Prostate gland (tissue), 2 donors: ENCODE measurements at regions not wholly inside any gene's neighbourhood (a gene's known extent, or its start where the extent isn't known, plus 50 kb on each side); places are given as distances from the start of the nearest gene placed in this dataset.

Experiments
- DNase-seq: peaks from one replicate; pipeline ENCODE4 v3.0.0-alpha.2; 2019; ENCODE audit warnings: low spot score
- H3K27ac ChIP-seq, 2 donors: fragments of 200-600 bp; sonication (generic); 2 replicates each; pipeline ENCODE4 v1.5.1; 2017 to 2019
- H3K27me3 ChIP-seq: fragments of 200-600 bp; sonication (generic); replicated peaks from 2 replicates; pipeline ENCODE4 v1.5.1; 2019; ENCODE audit not compliant: insufficient read depth
- H3K36me3 ChIP-seq, 2 donors: fragments of 200-600 bp; sonication (generic); 1 replicate in 1 of 2; 2 replicates in 1 of 2; pipeline versions ENCODE4 v1.5.1 to v1.8.1; 2017 to 2019
- H3K4me1 ChIP-seq: fragments of 200-600 bp; sonication (generic); replicated peaks from 2 replicates; pipeline ENCODE4 v1.5.1; 2019
- H3K4me3 ChIP-seq, 2 donors: fragments of 200-600 bp; sonication (generic); 2 replicates each; pipeline ENCODE4 v1.5.1; 2017 to 2019
- H3K9me3 ChIP-seq: fragments of 200-600 bp; sonication (generic); 2 replicates; pipeline ENCODE4 v1.5.1; 2017
- POLR2A ChIP-seq: fragments of 450-650 bp; IDR thresholded peaks from one replicate; pipeline ENCODE4 v1.6.1; 2016; ENCODE audit warnings: antibody characterized with exemption, mild to moderate bottlenecking
- POLR2AphosphoS5 ChIP-seq: sonication (generic); formaldehyde crosslinking; IDR thresholded peaks from one replicate; pipeline ENCODE4 v1.6.1; 2017; ENCODE audit warnings: antibody characterized with exemption
- WGBS: methylation state at CpG from one replicate; pipeline ENCODE4 v1.1.5; 2018; 5-methylcytosine and 5-hydroxymethylcytosine counted together
- intact Hi-C: fragments of 100-400 bp; cut with DNase I; formaldehyde crosslinking; loops from one replicate; pipeline ENCODE4 v1.14.2; 2022
- TF ChIP-seq, protein P1 (sequence below), 4 experiments: fragments of 200-600 bp in 2 of 4; fragments of 450-650 bp in 2 of 4; sonication (generic) in 2 of 4; IDR thresholded peaks; 1 replicate in 3 of 4; 2 replicates in 1 of 4; pipeline ENCODE4 v1.5.1; 2016 to 2019; ENCODE audit warnings: antibody characterized with exemption in 4 of 4, mild to moderate bottlenecking in 2 of 4, moderate library complexity in 2 of 4

DNA sequence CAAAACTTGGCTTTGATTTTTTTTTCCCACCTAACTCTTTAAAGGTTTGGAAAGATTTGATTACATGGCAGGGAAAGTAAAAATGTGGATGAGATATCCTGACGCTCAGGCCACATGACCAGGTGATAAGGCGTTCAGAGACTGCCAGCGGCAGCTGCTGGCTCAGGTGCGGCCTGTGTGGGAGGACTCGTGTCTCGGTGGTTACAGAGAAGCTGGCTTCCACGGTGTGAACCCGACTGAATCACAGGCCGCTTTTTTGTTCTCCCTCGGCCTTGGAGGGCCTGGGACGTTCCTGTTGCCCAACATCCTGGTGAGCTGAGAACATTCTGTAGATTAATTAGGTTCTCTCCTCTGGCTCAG, 124.2 kb upstream of the ZNF516 start:
- no peaks in the 10 kb centered on the region for H3K4me1 ChIP-seq
- 17% methylated on average over 11 of the region's 11 CpGs for WGBS

DNA sequence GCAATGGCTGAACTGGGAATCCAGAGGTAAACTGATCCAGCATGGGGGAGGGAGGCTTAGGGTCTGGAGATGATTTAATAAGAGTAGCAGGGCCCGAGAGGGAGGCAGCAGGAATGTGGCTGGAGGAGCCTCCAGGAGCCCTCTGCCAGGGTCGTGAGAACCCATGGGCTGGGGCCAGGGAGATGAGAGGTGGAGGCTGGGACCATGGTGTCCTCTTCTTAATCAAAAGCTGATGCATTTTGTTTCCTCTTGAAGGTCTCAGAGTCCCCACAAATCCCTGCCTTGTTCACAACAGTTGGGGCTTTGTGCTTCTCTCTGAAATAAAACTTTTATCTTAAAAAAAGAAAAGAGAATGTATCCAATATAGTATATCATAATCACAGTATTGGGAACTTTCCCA, 123.7 kb upstream of the ZNF516 start:
- intact Hi-C loops: loop anchor here (10.0 kb wide), 1 partner anchor 124 kb away; the partner anchor contains the start of gene ZNF516
- Histone ChIP-seq H3K4me1 (no peaks in the 10 kb centered on the region), H3K27me3 (no peaks in the 10 kb centered on the region), H3K27ac (peak overlapping the region; percentile 78 to 84), H3K9me3 (no peaks in the 10 kb centered on the region), H3K36me3 (no peaks in the 10 kb centered on the region), H3K4me3 (no peak overlapping the region)
- TF ChIP-seq POLR2A (no peak), POLR2AphosphoS5 (no peak)
- TF ChIP-seq, protein P1, sequence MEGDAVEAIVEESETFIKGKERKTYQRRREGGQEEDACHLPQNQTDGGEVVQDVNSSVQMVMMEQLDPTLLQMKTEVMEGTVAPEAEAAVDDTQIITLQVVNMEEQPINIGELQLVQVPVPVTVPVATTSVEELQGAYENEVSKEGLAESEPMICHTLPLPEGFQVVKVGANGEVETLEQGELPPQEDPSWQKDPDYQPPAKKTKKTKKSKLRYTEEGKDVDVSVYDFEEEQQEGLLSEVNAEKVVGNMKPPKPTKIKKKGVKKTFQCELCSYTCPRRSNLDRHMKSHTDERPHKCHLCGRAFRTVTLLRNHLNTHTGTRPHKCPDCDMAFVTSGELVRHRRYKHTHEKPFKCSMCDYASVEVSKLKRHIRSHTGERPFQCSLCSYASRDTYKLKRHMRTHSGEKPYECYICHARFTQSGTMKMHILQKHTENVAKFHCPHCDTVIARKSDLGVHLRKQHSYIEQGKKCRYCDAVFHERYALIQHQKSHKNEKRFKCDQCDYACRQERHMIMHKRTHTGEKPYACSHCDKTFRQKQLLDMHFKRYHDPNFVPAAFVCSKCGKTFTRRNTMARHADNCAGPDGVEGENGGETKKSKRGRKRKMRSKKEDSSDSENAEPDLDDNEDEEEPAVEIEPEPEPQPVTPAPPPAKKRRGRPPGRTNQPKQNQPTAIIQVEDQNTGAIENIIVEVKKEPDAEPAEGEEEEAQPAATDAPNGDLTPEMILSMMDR (IDR thresholded peaks at IDR 0.05): no peak
- whole genome bisulfite sequencing: 37% methylated on average over 2 of the region's 2 CpGs
- DNase-seq: no peak

More for the DNA sequence above, 124.2 kb upstream of the ZNF516 start:
- intact Hi-C loops: loop anchor here (10.0 kb wide), 1 partner anchor 124 kb away; the partner anchor contains the start of gene ZNF516
- no peaks in the 10 kb centered on the region for H3K9me3 ChIP-seq
- no peaks in the 10 kb centered on the region for H3K27me3 ChIP-seq
- peak; percentile 38 for DNase-seq
- H3K27ac ChIP-seq: peak overlapping the region; percentile 78 to 84
- no peaks in the 10 kb centered on the region for H3K36me3 ChIP-seq
- no peak overlapping the region for H3K4me3 ChIP-seq
- TF ChIP-seq POLR2AphosphoS5: no peak
- TF ChIP-seq, protein P1 (IDR thresholded peaks at IDR 0.05): no peak
- no peak for TF ChIP-seq POLR2A

DNA sequence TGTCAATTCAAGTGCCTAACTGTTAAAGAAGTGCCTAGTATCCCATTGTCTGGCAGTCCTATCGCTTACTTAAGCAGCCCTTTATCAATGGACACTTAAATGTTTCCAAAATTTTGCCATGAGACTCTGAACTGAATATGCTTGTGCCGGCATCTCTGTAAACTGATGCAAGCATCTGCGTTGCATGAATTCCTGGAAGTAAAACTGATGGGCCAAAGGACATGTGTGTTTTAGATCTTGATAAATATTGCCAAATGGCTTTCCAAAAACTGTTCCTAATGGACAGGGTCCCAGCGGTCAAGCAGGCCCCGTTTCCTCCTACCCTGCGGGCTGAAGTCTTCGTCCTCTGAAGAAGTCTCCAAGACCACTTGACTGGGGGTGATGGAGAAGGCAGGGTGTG, 121.3 kb upstream of the ZNF516 start:
- 98% methylated on average over 7 of the region's 7 CpGs for WGBS
- TF ChIP-seq, protein P1 (IDR thresholded peaks at IDR 0.05): no peak
- TF ChIP-seq POLR2AphosphoS5: no peak
- no peak for TF ChIP-seq POLR2A
- no peak overlapping the region for H3K4me3 ChIP-seq
- H3K36me3 ChIP-seq: no peaks in the 10 kb centered on the region
- H3K27ac ChIP-seq: no peak overlapping the region
- no peaks in the 10 kb centered on the region for H3K9me3 ChIP-seq
- H3K4me1 ChIP-seq: no peaks in the 10 kb centered on the region
- intact Hi-C loops: loop anchor here (10.0 kb wide), 1 partner anchor 122 kb away; the partner anchor contains the start of gene ZNF516
- H3K27me3 ChIP-seq: no peaks in the 10 kb centered on the region
- DNase-seq: no peak

DNA sequence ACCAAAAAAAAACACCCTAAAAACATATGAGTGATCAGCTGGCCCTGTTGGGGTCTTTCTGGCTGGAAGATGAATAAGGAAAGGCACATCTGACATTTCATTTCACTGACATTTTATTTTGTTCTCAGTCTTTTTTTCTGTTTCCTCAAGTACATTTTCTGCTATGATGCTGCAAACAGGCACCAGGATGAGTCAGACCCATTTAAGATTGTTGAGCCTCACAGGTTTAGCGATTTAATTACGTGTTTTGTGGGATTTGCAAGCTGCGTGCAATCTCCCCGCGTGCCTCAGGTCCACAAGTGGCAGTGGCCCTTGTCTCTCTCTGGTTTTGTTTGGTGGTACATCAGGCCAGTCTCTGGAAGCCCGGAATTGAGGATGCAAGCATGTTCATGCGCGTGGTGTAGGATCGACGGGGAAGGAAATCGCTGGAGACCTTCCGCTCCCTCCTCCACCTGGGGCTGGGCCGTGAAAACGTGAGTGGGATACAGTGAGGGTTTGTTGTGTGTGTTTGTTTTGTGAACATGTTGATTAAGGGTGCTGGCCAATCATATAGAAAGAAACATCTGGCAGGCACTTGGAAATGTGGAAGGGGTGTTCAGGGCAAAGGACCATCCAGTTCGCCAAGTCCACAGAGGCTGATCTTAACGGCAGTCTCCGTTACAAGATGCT, 120.2 kb upstream of the ZNF516 start:
- 81% methylated on average over 17 of the region's 17 CpGs for WGBS
- TF ChIP-seq POLR2A: no peak
- TF ChIP-seq, protein P1 (IDR thresholded peaks at IDR 0.05): no peak
- no peak for TF ChIP-seq POLR2AphosphoS5
- H3K9me3 ChIP-seq: no peaks in the 10 kb centered on the region
- H3K36me3 ChIP-seq: no peaks in the 10 kb centered on the region
- H3K4me1 ChIP-seq: no peaks in the 10 kb centered on the region
- H3K27me3 ChIP-seq: no peaks in the 10 kb centered on the region
- DNase-seq: no peak
- intact Hi-C loops: loop anchor here (10.0 kb wide), 1 partner anchor 120 kb away; the partner anchor contains the start of gene ZNF516
- H3K4me3 ChIP-seq: no peak overlapping the region
- no peak overlapping the region for H3K27ac ChIP-seq

DNA sequence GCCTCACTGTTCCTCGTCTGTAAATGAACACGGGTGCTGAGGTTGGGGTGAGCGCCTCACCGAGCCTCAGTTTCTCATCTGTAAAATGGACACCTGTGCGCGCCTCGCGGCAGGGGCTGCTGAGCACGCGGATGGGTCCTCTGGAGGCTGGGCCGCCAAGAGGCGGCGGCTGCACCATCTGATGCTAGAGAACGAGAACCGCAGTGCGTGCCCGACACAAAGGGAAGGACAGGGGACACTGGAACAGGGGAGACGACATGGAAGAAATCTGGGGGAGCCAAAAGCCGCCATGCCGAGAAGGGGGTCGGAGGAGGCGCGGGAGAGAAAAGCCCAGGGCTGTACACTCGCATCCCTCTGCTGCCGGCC, 118.7 kb upstream of the ZNF516 start:
- intact Hi-C loops: loop anchor here (5.0 to 10.0 kb wide), 2 partner anchors 46 to 119 kb away; partner anchors contain the start of gene ZNF516
- no peak overlapping the region for H3K4me3 ChIP-seq
- no peaks in the 10 kb centered on the region for H3K4me1 ChIP-seq
- TF ChIP-seq POLR2A: no peak
- TF ChIP-seq, protein P1 (IDR thresholded peaks at IDR 0.05): no peak
- no peak for TF ChIP-seq POLR2AphosphoS5
- H3K27me3 ChIP-seq: no peaks in the 10 kb centered on the region
- no peak overlapping the region for H3K27ac ChIP-seq
- 85% methylated on average over 25 of the region's 25 CpGs for WGBS
- H3K36me3 ChIP-seq: no peaks in the 10 kb centered on the region
- H3K9me3 ChIP-seq: no peaks in the 10 kb centered on the region
- no peak for DNase-seq
